ENCODE measurements at regions not wholly inside any gene's neighbourhood (a gene's known extent, or its start where the extent isn't known, plus 50 kb on each side); places are given as distances from the start of the nearest gene placed in this dataset.

DNA sequence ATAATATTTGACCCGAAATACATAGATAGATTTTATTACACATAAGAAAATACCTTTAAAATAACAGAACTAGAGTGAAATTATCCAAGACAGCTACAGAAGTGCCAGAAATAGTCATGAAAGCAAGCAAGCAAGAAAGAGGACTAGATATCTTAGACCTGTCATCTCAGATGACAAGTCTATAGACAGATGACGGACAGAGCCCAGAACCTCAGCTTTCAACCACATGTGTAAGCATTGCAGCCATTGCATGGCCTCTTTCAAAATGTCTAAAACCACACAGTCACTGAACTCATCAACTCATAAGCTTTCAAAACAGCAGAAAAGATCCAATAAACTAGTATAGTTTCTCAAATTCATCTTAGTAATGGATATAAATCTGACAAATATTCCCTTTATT is 59.8 kb upstream of the FHIT start:
- DNase-seq = no peak

DNA sequence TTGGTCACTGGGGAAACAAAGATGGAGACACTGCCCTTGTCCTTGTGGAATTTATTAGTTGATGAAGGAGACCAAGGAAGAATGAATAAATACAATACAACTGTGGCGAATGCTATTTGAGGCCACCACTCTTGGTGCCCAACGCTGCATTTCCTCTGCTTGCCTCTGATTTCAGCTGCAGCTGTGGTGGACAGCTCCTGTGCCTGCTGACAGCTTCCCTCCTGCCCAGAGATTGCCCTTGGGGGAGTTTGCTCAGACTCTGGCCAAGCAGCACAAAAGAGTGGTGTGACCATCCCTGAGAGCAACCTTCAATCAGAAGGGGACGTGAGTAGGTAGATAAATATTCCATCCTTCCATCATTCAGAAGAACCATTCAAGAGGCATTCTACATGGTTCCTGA is 64.6 kb upstream of the FHIT start:
- DNase-seq = no peak

DNA sequence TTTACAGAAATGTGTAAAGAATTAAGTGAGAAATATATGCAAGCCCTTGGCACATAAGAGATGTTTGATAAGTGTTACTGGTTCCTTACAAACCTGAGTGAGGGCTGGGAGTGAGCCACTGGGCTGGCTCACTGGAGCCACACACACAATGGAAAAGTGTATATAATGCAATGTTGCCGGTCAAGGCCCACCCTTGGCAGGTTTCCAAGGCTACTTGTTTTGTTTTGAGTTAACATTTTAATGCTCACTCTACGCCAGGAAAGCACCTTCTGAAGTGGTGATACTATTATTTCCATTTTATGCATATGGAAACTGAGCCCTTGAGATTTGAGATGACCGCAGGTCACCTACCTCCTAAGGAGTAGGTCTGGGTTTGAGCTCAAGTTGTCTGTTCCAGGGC is 71.8 kb upstream of the FHIT start:
- DNase-seq = no peak

- no peak for DNase-seq
Measured at GRCh38 chr3:61331929-61332552, 80.8 kb upstream of the FHIT start.

GRCh38 chr3:61333192-61333961 is 82.1 kb upstream of the FHIT start:
- no peak for DNase-seq

DNA sequence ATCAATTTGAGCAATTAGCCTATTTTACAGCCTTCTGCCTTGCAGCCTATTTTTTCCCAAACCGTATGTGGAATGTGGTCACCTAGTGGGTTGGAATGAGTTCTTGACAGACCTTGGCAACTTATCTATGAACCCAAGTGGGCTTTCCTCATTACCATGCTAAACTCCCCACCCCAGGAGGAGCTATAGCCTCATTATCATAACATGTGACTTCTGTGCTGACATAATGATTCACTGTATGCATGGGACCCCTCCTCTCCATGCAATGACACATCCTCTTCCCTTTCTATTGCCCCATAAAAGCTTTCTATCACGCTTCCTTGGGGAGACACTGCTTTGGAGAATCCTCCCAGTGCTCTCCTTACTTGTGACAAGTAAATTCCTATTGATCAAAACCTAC is 83.5 kb upstream of the FHIT start:
- no peak for DNase-seq

DNA sequence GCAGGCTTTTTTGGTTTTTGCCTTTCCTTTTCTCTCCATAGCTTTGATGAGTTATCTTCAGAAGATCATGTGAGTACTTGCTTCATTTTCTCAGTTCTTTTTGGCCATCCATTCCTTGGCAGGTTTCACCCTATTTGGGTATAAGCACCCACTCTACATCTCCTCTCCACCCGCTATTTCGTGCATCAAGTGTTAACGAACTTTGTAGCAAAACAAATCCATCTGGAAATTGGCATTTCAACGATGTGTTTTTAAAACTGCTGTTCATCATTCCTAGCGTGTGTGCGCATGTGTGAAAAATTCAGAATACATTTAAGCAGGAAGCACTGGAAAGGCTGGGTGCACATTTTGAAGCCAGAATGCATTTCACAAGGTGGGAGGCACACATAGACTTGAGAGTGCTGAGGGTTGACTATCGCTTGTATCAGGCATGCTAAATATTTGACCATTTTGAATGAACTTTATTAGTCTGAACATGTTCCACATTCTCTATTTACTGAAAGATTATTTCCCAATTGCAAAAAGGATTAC is 89.7 kb upstream of the FHIT start:
- no peak for DNase-seq

GRCh38 chr3:61343543-61343942 is 92.3 kb upstream of the FHIT start:
- DNase-seq = no peak

- DNase-seq = no peak
Measured at GRCh38 chr3:61345020-61345419, 93.8 kb upstream of the FHIT start.

- no peak for DNase-seq
Measured at GRCh38 chr3:61347981-61348380, 96.7 kb upstream of the FHIT start.

- DNase-seq = no peak
Measured at GRCh38 chr3:61349717-61350116, 98.5 kb upstream of the FHIT start.

- DNase-seq = no peak
Measured at GRCh38 chr3:61350782-61351309, 99.6 kb upstream of the FHIT start.

DNA sequence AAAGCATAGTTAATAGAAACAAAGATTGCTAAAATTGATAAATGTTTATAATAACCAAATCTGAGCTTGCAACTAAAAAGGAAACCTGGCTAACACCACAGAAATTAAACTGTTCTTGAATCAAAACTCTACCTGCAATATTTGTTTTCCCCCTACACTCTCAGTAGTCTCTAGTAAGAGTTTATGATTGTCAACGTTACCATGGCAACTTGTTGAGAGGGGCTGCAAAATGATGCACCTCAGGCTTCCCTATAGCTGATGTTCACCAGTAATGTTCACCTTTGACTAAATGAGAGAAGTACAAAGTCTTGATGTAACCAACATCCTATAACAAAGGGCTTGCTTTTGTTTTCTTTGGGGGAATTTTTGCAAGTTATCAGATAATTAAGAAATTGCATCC is 101.1 kb upstream of the FHIT start:
- DNase-seq = no peak

DNA sequence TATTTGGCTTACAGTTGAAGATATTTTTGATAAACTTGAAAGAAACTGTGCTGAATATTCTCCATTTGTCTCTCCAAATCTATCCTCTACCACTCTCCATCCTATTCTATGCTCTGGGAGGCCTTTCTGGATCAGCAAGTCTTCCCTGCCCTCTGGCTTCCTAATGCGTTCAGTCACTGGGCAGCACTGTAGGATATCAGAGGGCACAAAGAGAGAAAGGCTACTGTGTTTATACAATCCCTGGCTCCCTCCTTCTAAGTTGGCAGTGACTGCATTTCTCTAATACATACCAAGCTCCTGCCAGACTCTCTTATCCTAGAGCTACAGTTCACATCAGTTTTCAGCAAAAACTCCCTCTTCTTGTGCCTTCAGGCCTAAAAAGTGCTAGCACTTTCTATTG is 102.1 kb upstream of the FHIT start:
- peak; percentile 26 to 72 for DNase-seq

- no peak for DNase-seq
Measured at GRCh38 chr3:61354604-61355003, 103.4 kb upstream of the FHIT start.

DNA sequence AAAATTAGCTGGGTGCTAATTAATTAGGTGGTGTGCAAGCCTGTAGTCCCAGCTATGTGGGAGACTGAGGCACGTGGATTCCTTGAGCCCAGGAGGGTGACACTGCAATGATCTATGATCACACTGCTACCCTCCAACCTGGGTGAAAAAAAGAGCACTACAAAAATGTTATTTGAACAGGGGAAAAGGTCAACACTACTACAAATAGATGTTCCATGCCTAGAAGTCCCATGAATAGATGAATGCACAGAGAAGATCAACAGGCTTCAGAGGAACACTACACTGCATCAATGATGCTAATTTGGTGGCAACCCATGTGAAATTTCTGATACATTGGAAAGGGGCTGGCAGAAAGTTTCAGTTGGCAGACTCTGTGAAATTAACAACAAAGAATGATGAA is 105.4 kb upstream of the FHIT start:
- DNase-seq = no peak

DNA sequence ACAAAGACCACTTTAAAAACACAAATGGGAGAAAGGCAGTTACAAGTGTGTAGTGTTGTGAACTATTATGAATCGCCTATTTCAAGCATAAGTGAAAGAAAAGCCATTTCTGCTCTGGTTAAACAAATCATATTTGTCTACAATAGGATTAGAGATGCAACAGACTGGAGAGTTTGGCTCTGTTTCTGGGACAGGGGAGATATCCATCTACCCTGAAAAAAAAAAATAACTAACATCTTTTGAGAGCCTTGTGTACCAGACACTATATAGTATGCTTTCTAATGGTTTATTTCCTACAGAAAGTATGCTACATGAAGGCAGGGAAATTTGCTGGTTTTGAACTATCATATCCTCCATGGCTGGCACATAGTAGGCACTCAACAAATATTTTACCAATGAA is 106.7 kb upstream of the FHIT start:
- no peak for DNase-seq

DNA sequence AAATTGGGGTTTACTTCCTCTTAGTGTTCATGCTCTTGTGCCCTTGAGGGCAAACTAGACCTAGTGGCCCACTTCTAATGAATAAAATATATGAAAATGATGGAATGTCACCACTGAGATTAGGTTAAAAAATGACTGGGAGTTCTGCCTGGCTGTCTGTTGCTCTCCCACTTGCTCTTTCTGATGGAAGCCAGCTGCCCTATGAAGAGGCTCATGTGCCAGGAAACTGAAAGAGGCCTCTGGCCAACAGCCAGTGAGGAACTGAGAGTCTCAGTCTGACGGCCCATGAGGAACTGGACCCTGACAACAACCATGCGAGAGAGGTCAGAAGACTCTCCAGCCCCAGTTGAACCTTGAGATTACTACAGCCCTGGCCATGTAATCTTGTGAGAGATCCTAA is 107.1 kb upstream of the FHIT start:
- DNase-seq = peak; percentile 74 to 75

GRCh38 chr3:61360297-61360965 is 109.2 kb upstream of the FHIT start:
- no peak for DNase-seq

DNA sequence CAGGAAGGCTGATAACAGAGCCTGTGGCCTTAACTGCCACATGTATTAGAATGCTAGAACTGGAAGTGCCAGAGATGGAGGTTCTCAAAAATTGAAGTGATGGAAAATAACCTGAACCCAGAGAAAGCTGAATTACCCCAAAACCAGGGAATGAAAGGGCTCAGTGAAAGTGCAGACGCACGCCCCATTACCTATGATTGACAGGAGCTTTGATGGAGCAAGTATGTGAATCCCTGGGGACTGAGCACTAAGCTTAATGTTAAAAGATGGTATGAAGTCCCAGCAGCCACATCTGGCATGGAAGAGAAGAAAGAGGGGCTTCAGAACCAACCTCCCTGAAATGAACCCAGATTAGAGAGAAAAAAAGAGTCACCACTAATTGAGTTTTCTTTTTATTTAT is 118.4 kb upstream of the FHIT start:
- DNase-seq = no peak

DNA sequence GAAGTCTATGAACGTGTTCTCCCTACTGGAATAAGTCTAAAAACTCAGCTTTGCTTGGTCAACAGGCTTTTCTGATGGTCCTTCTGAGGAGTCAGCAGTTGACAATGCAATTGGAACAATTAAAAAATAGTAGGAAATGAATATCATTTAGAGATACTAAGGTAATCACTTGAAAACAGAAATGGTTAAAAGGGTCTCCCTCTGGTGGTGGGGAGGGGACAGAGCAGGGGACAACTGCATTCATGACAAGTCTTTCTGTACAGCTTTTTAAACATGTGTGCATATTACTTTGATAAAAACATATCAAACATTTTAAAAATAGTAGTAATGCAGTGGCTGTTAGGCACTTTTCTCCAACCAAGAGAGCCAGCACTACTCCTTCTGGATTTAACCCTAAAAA is 119.9 kb upstream of the FHIT start:
- DNase-seq = no peak

DNA sequence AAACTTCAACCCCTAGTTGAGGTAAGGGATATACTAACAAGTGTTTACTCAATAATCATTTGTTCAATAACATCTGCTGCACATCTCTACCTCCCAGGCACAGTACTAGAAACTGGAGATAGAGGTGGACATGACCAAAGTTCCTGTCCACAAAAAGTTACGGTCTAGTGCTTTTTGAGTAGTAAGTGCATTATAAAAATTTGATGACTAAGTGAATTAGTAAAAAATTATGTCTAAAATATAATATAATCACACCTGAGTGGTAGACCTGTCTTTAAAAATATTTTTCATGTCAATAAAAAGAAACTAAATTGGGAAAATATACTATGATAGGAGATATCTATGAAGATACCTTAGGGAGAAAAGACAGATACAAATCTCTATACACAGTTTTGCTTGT is 121.5 kb upstream of the FHIT start:
- DNase-seq = no peak

DNA sequence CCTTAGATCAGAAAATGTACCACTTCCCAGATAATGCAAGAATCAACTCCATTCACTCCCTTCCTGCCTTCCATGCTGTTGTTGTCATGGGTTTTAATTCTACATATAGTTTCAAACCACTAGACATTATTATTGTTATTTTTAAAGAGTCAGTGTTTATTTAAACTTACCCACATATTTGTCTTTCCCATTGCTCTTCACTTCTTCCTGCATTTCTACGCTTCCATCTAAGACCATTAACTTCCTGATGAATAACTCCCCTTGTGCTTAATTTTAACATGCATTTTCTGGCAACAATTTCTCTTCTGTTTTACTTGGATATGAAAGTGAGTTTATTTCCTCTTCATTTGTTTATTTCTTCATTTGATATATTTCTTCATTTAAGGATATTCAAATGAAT is 127.1 kb upstream of the FHIT start:
- no peak for DNase-seq
